Fibroblast of the aortic adventitia (primary cell): ENCODE measurements at regions not wholly inside any gene's neighbourhood (a gene's known extent, or its start where the extent isn't known, plus 50 kb on each side); places are given as distances from the start of the nearest gene placed in this dataset.

Experiments
- DNase-seq: peaks from one replicate; pipeline ENCODE4 v3.0.0-alpha.2; 2010; ENCODE audit warnings: low read depth
- H3K4me3 ChIP-seq: 2 replicates; pipeline ENCODE4 v1.5.1; 2011; ENCODE audit warnings: low read depth, mild to moderate bottlenecking, control low read depth, low read length, moderate library complexity
- TF ChIP-seq, protein P1 (sequence below): IDR thresholded peaks from 2 replicates; pipeline ENCODE4 v1.5.1; 2011; ENCODE audit warnings: mild to moderate bottlenecking, low read length, control low read depth, inconsistent platforms; ENCODE audit not compliant: insufficient read depth

- TF ChIP-seq, protein P1, sequence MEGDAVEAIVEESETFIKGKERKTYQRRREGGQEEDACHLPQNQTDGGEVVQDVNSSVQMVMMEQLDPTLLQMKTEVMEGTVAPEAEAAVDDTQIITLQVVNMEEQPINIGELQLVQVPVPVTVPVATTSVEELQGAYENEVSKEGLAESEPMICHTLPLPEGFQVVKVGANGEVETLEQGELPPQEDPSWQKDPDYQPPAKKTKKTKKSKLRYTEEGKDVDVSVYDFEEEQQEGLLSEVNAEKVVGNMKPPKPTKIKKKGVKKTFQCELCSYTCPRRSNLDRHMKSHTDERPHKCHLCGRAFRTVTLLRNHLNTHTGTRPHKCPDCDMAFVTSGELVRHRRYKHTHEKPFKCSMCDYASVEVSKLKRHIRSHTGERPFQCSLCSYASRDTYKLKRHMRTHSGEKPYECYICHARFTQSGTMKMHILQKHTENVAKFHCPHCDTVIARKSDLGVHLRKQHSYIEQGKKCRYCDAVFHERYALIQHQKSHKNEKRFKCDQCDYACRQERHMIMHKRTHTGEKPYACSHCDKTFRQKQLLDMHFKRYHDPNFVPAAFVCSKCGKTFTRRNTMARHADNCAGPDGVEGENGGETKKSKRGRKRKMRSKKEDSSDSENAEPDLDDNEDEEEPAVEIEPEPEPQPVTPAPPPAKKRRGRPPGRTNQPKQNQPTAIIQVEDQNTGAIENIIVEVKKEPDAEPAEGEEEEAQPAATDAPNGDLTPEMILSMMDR = no peak
- no peak overlapping the region for H3K4me3 ChIP-seq
- DNase-seq = no peak
Measured at GRCh38 chr2:240302933-240303595, 132.4 kb upstream of the GPC1 start.

GRCh38 chr2:240303896-240304745 is 131.3 kb upstream of the GPC1 start:
- H3K4me3 ChIP-seq = no peak overlapping the region
- DNase-seq = no peak
- TF ChIP-seq, protein P1 = no peak

- TF ChIP-seq, protein P1 = no peak
- no peak for DNase-seq
- no peak overlapping the region for H3K4me3 ChIP-seq
Measured at GRCh38 chr2:240304746-240305161, 130.7 kb upstream of the GPC1 start.

DNA sequence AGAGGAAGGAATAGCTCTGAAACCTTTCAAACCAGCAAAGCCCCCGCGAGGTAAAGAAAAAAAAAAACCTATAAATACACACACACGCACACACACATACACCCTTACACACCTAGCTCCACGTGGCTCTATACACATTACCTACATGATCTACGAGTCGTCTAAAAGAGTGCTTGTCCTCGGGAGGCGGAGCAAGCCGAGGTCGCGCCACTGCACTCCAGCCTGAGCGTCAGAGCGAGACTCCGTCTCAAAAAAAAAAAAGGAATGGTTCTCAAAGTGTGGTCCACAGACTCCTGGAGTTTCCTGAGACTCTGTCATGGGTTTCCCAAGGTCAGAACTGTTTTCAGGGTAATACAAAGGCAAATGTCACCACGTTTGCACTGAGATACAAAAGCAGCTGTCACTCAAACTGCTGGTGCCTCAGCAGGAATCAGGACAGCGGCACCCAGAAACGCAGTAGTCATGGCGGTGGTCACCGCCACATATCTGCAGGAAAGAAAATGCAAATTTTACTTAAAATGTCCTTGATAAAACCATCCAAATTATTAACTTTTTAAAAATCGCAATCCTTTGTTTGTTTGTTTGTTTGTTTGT is 130.0 kb upstream of the GPC1 start:
- no peak overlapping the region for H3K4me3 ChIP-seq
- TF ChIP-seq, protein P1 = no peak
- DNase-seq = no peak

DNA sequence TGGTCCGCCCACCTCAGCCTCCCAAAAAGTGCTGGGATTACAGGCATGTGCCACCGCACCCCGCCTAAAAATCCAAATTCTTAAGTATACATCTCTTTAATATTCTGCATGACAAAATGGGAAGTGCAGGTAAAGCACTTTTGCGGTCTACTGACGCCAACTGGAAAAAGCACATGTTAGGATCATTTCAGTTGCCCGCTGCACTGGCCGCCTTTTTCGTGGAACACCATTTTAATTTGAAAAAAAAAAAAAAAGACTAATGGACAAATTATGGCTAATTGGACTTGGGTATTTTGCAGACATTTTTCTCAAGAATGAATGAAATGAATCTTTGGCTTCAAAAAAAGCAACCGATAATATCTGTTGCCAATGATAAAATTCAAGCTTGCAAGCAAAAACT is 129.3 kb upstream of the GPC1 start:
- TF ChIP-seq, protein P1 = no peak
- DNase-seq = no peak
- H3K4me3 ChIP-seq = no peak overlapping the region

- no peak for DNase-seq
- TF ChIP-seq, protein P1 = no peak
- no peak overlapping the region for H3K4me3 ChIP-seq
Measured at GRCh38 chr2:240308111-240308651, 127.3 kb upstream of the GPC1 start.
